Epithelial cell of proximal tubule (primary cell): ENCODE measurements at regions not wholly inside any gene's neighbourhood (a gene's known extent, or its start where the extent isn't known, plus 50 kb on each side); places are given as distances from the start of the nearest gene placed in this dataset.

Source experiments
- DNase-seq: peaks from one replicate; pipeline ENCODE4 v3.0.0-alpha.2; 2011; ENCODE audit warnings: low read depth
- H3K4me3 ChIP-seq: 2 replicates; pipeline ENCODE4 v1.5.1; 2011; ENCODE audit warnings: low read depth, mild to moderate bottlenecking, low read length
- TF ChIP-seq, protein P1 (sequence below): conservative IDR thresholded peaks from 2 replicates; pipeline ENCODE4 v1.5.1; 2012; ENCODE audit warnings: low read depth, mild to moderate bottlenecking, low read length

DNA sequence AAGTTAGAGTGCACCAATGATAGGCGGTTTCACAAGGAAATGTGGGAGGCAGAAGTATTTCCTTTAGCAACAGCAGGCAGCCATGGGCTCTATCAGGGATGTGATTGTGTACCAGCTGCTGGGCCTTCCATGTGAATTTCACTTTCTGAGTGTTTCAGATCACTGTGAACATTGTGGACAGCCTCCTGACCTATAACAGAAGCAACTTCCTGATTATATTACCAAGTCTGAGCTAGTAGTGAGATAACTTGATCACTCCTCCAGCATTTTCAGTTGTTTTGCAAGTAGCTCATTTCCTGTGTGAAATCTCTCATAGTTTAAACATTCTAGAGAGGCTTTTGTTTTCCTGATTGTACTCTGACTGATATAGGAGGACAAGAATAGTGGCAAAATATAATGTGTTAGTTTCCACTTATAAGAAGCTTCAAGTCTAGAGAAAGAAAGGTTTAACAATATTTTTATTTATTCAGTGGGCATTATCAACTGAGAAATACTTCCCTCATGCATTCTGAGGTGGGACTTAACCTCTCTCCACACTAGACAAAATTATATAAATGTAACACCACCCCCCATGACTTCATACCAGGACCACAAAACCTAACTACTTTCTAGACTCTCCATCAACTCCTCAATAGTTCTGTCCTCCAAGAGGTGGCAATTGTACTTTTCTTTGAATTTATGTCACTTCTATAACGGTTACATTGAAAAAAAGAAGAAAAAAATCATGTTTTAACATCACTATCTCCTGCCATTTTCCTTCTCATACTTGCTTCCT, 184.2 kb upstream of the LUZP2 start:
- H3K4me3 ChIP-seq: no peak overlapping the region
- TF ChIP-seq, protein P1, sequence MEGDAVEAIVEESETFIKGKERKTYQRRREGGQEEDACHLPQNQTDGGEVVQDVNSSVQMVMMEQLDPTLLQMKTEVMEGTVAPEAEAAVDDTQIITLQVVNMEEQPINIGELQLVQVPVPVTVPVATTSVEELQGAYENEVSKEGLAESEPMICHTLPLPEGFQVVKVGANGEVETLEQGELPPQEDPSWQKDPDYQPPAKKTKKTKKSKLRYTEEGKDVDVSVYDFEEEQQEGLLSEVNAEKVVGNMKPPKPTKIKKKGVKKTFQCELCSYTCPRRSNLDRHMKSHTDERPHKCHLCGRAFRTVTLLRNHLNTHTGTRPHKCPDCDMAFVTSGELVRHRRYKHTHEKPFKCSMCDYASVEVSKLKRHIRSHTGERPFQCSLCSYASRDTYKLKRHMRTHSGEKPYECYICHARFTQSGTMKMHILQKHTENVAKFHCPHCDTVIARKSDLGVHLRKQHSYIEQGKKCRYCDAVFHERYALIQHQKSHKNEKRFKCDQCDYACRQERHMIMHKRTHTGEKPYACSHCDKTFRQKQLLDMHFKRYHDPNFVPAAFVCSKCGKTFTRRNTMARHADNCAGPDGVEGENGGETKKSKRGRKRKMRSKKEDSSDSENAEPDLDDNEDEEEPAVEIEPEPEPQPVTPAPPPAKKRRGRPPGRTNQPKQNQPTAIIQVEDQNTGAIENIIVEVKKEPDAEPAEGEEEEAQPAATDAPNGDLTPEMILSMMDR: no peak
- DNase-seq: no peak

DNA sequence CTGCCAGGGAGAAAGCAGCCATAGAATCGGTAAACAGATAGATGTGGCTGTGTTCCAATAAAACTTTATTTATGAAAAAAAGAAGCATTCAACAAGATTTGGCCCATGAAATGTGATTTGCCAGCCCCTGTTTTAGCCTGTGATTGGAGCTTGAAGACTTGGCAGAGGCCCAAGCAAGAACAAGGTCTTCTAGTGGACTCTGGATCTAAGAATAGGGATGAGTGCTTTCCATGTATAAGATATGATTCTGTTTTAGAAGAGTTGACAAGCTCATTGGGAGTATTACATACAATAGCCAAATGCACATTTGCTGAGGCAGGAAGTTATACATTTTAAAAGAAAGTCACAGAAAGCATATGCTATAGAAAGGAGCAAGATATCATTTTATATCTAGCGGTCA, 175.6 kb upstream of the LUZP2 start:
- DNase-seq: no peak
- no peak overlapping the region for H3K4me3 ChIP-seq
- TF ChIP-seq, protein P1: no peak

DNA sequence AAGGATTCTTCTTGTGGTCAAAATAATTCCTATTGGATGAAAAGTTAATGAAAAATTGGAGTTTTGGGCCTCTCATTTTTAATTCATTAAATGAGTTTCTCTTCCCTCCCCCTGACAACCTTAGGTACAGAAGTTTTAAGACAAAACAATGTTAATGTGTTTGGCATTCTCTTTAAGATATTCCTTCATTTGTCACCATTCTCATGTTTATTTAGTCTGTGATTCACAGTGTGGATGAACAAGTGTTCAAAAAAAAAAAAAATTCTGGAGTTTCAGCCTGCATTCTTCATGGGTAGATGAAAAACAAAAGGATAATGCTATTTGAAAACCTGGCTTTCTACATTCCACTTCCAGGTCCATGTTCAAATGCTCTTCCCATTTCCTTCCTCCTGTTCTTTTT, 172.6 kb upstream of the LUZP2 start:
- no peak overlapping the region for H3K4me3 ChIP-seq
- no peak for DNase-seq
- TF ChIP-seq, protein P1: no peak

DNA sequence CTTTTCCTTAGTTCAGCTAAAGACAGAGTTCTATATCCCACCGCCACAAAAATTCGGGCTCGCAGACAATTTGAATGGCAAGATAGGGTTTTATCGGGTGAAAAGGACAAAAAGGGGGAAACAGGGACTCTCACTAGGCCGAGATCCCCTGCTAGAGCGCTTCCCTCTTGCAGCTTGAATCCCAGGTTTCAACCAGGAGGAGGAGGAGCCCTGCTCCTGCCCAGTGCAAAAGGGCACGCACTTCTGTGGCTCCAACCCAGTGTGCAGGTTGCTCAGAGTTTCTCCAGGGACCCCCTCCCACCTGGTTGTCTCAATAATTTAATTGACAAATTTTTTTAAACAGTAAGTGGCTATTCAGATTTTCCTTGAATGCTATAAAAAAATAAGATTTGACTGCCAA, 152.6 kb upstream of the LUZP2 start:
- TF ChIP-seq, protein P1: no peak

DNA sequence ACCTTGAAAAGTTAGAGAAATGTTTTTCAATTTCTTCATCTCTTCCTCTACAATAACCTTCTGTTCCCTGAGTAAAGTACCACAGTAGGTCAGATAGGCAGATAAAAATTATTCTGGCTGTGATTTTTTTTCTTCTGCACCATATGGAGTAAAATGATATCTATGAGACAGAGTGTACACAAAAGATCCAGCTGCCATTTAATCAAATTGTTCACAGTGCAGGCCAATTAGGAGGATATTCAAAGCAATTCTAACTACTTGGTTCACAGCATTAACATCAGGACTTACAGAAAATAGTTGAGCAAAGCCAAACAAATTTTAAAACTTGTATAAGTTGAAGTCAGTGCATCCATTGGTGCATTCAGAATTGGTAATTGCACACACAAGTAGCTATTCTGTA, 147.9 kb upstream of the LUZP2 start:
- no peak overlapping the region for H3K4me3 ChIP-seq
- TF ChIP-seq, protein P1: no peak
- DNase-seq: no peak

More for the DNA sequence above, 152.6 kb upstream of the LUZP2 start:
- H3K4me3 ChIP-seq: no peak overlapping the region
- no peak for DNase-seq

DNA sequence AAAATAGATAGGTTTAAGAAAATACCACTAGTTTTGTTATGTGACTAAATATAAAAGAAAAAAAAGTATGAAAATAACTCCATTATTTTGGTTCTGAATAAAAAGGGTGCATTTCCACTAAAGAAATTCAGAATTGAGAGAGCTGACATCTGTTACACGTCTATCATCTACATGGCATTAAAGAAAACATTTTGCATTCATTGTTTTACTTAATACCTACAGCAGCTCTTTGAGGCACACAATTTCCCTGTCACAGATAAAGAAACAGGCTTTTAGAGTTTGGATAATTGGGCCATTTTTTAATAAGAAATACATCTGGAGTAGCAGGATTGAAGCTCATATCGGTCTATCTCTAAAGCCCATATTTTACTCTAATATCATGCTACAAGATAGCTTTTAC, 145.7 kb upstream of the LUZP2 start:
- TF ChIP-seq, protein P1: no peak
- H3K4me3 ChIP-seq: no peak overlapping the region
- no peak for DNase-seq

DNA sequence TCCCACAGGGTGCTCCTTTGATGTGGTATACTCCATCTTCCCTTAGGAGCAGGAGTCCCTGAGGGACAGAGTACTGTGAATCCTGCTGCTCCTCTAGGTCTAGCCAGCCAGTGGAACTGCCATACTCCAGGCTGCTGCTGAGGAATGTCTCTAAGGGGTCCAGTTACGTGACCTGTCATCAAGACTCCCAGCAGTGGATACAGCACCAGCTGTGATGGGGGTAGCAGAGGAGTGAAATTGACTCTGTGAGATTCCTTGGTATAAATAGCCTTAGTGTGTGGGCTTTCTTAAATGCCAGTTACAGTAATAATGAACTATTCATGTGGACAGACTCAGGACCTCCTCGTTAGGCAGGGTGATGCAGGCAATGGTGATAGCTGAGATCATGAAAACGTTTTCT, 140.4 kb upstream of the LUZP2 start:
- DNase-seq: no peak
- H3K4me3 ChIP-seq: no peak overlapping the region
- TF ChIP-seq, protein P1: no peak
